ENCODE measurements at regions not wholly inside any gene's neighbourhood (a gene's known extent, or its start where the extent isn't known, plus 50 kb on each side); places are given as distances from the start of the nearest gene placed in this dataset.

- ATAC-seq (ENCODE audit: low read depth) (no peak), DNase-seq (no peak)
- H3K4ac ChIP-seq (ENCODE audit: low read depth, low read length), result no peak overlapping the region
- H3K4me1 ChIP-seq (ENCODE audit: control insufficient read depth, insufficient read depth, low read length), result no peaks in the 10 kb centered on the region
- no peaks in the 10 kb centered on the region for H3K9me3 ChIP-seq (ENCODE audit: control insufficient read depth, insufficient read depth, low read length)
- H3K9me1 ChIP-seq (ENCODE audit: insufficient read depth, low read length), result no peaks in the 10 kb centered on the region
- POLR2A ChIA-PET (ENCODE audit: unreplicated experiment), result no interaction called here
- intact Hi-C loops (cut with micrococcal nuclease) (no loop called here), in situ Hi-C loops (cut with MboI; ENCODE audit: low sequenced_read_pairs) (loop anchor here (25.0 kb wide), 1 partner anchor 649 kb away; no protein-coding TSS in a partner anchor), dilution Hi-C loops (cut with HindIII; ENCODE audit: low sequenced_read_pairs, unreplicated experiment) (no loop called here)
- no peak overlapping the region for H3K9ac ChIP-seq (ENCODE audit: low read depth, low read length)
- H4K8ac ChIP-seq (ENCODE audit: low read depth in 2 of 2, low read length in 2 of 2), result no peak overlapping the region
- no peak overlapping the region for H3K4me2 ChIP-seq (ENCODE audit: low read depth, low read length)
- peaks cover 13% of the 10 kb centered on the region for H3K27me3 ChIP-seq (ENCODE audit: control insufficient read depth, insufficient read depth, low read length)
- no peak overlapping the region for H3K23ac ChIP-seq (ENCODE audit: low read depth, low read length)
- no peaks in the 10 kb centered on the region for H4K20me1 ChIP-seq (ENCODE audit: insufficient read depth, low read length)
- H2BK15ac ChIP-seq (ENCODE audit: low read depth, low read length), result no peak overlapping the region
- CTCF ChIA-PET, result no interaction called here
- no peak overlapping the region for H2AK9ac ChIP-seq (replicated peaks; ENCODE audit: low read depth, low read length, poor library complexity)
- WGBS, 2 experiments (ENCODE audit: extremely low coverage in 2 of 2, insufficient read length in 1 of 2), result 0% methylated on average over 1 of the region's 3 CpGs; no CpG with 5 or more reads in 1 of the 2 experiments
- no peak overlapping the region for H2BK5ac ChIP-seq (ENCODE audit: low read depth, low read length, poor library complexity, severe bottlenecking)
- no peak overlapping the region for H3K56ac ChIP-seq (ENCODE audit: extremely low read depth, insufficient read depth, low read length)
- no peak overlapping the region for H3K18ac ChIP-seq (ENCODE audit: low read depth, low read length)
- no peak overlapping the region for H4K5ac ChIP-seq (ENCODE audit: low read depth, low read length)
- H2AK5ac ChIP-seq (ENCODE audit: low read depth, low read length), result no peak overlapping the region
- no peak overlapping the region for H3K27ac ChIP-seq (ENCODE audit: insufficient read depth, low read length)
- H2BK120ac ChIP-seq (ENCODE audit: low read depth, low read length), result no peak overlapping the region
- no peak overlapping the region for H3K14ac ChIP-seq (replicated peaks; ENCODE audit: low read depth, low read length)
- no peak overlapping the region for H2AFZ ChIP-seq (replicated peaks; ENCODE audit: low read length, poor library complexity)
- no peak overlapping the region for H3K4me3 ChIP-seq (ENCODE audit: insufficient read depth, low read depth, low read length)
- TF ChIP-seq SMC3 (IDR thresholded peaks at IDR 0.05; ENCODE audit: low read depth, low read length) (no peak), BHLHE40 (IDR thresholded peaks at IDR 0.05; ENCODE audit: low read depth, low read length) (no peak), RCOR1 (IDR thresholded peaks at IDR 0.05; ENCODE audit: insufficient replicate concordance, low read length) (no peak)
- no peaks in the 10 kb centered on the region for H3K36me3 ChIP-seq (ENCODE audit: control insufficient read depth, insufficient read depth, low read length)
- no peaks in the 10 kb centered on the region for H3K79me1 ChIP-seq (ENCODE audit: low read depth in 1 of 2, low read length in 2 of 2)
- no peak overlapping the region for H2BK20ac ChIP-seq (ENCODE audit: low read depth, low read length)
- no peak overlapping the region for H4K91ac ChIP-seq (ENCODE audit: insufficient read depth, low read depth, low read length)
- no TSS peak for BruUV-seq (replicated peaks)
Observed at GRCh38 chr10:58963723-58964124, 212.7 kb upstream of the PHYHIPL start.
